ENCODE measurements at regions not wholly inside any gene's neighbourhood (a gene's known extent, or its start where the extent isn't known, plus 50 kb on each side); places are given as distances from the start of the nearest gene placed in this dataset.
"Not testable (repeated sequence)": the region's sequence is repeated elsewhere in the genome, so short reads cannot be mapped to it uniquely, and the experiment has no call there.

DNA sequence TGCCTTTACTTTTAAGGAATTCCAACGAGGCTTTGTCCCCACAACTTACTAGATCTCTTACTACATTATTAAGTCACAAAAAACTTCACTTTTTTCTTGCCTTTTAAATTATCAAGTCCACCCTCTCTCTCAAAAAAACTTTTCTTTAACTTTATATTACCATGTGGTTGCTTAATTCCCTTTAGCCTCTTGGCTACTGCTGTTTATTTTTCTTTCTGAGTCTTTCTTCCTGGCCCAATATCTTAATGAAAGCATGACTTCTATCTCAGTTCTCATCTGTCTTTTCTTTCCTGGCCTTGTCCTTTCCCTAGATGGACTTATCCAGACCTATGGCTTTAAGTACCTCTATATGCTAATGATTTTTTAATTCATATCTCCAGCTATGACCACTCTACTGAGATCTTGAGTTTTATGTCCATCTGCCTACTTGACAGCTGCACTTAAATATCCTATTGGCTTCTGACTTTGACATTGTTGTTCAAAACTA lies 710.5 kb downstream of the RFPL4B start:
- no peaks in the 10 kb centered on the region for H3K9me3 ChIP-seq
- H3K4me3 ChIP-seq, result no peak overlapping the region
- no peaks in the 10 kb centered on the region for H3K4me1 ChIP-seq
- no peak for DNase-seq
- H3K27ac ChIP-seq, result no peak overlapping the region
- TF ChIP-seq, protein P1, sequence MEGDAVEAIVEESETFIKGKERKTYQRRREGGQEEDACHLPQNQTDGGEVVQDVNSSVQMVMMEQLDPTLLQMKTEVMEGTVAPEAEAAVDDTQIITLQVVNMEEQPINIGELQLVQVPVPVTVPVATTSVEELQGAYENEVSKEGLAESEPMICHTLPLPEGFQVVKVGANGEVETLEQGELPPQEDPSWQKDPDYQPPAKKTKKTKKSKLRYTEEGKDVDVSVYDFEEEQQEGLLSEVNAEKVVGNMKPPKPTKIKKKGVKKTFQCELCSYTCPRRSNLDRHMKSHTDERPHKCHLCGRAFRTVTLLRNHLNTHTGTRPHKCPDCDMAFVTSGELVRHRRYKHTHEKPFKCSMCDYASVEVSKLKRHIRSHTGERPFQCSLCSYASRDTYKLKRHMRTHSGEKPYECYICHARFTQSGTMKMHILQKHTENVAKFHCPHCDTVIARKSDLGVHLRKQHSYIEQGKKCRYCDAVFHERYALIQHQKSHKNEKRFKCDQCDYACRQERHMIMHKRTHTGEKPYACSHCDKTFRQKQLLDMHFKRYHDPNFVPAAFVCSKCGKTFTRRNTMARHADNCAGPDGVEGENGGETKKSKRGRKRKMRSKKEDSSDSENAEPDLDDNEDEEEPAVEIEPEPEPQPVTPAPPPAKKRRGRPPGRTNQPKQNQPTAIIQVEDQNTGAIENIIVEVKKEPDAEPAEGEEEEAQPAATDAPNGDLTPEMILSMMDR (IDR thresholded peaks at IDR 0.05), result no peak
- intact Hi-C loops (cut with DNase I), result no loop called here
- H3K27me3 ChIP-seq, result no peaks in the 10 kb centered on the region
- H3K36me3 ChIP-seq, result no peaks in the 10 kb centered on the region
- no peak overlapping the region for H3K9ac ChIP-seq (ENCODE audit: low read depth in 2 of 2, low read length in 2 of 2)

DNA sequence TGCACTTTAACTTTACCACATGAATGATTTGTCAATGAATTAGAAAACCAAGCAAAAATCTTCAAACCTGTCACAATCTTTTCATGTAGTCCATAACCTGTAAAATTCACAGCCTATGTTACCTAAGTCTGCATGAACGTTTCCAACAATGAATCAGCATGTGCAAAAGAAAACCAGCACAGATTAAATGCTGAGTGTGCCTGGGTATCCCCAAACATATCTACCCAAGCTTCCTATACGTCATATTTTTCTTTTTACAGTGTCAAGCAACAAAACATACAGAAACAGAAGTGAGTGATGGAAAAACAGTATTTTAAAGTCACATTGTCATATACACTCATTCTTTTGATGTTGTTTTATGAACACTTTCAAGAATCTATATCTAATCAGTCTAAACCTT lies 713.5 kb downstream of the RFPL4B start:
- no peaks in the 10 kb centered on the region for H3K4me1 ChIP-seq
- no peaks in the 10 kb centered on the region for H3K36me3 ChIP-seq
- no peaks in the 10 kb centered on the region for H3K9me3 ChIP-seq
- TF ChIP-seq, protein P1 (IDR thresholded peaks at IDR 0.05), result no peak
- no peak overlapping the region for H3K4me3 ChIP-seq
- intact Hi-C loops (cut with DNase I), result no loop called here
- H3K27ac ChIP-seq, result no peak overlapping the region
- no peaks in the 10 kb centered on the region for H3K27me3 ChIP-seq
- H3K9ac ChIP-seq (ENCODE audit: low read depth in 2 of 2, low read length in 2 of 2), result no peak overlapping the region
- no peak for DNase-seq

DNA sequence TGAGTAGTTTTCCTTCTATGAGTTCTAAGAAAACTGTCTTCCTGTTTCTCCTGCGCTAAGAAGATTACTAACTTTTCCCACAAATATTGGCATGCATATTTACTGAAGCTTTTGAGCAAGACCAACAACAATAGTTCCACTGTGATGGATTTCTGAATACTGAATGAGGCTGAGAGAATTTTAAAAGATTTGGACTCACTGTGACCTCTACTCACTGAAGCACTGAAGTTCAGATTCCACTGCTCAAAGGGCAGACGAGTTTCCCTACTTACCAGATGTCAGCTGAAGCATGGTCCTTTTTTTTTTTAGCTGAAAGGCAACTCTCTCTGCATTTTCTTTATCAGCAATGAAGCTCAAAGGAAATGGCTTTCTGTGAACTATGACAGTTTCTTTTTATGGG lies 718.5 kb downstream of the RFPL4B start:
- no peaks in the 10 kb centered on the region for H3K27me3 ChIP-seq
- H3K4me3 ChIP-seq, result no peak overlapping the region
- DNase-seq, result no peak
- TF ChIP-seq, protein P1 (IDR thresholded peaks at IDR 0.05), result no peak
- intact Hi-C loops (cut with DNase I), result no loop called here
- H3K4me1 ChIP-seq, result no peaks in the 10 kb centered on the region
- H3K27ac ChIP-seq, result no peak overlapping the region
- no peaks in the 10 kb centered on the region for H3K9me3 ChIP-seq
- no peak overlapping the region for H3K9ac ChIP-seq (ENCODE audit: low read depth in 2 of 2, low read length in 2 of 2)
- H3K36me3 ChIP-seq, result no peaks in the 10 kb centered on the region

DNA sequence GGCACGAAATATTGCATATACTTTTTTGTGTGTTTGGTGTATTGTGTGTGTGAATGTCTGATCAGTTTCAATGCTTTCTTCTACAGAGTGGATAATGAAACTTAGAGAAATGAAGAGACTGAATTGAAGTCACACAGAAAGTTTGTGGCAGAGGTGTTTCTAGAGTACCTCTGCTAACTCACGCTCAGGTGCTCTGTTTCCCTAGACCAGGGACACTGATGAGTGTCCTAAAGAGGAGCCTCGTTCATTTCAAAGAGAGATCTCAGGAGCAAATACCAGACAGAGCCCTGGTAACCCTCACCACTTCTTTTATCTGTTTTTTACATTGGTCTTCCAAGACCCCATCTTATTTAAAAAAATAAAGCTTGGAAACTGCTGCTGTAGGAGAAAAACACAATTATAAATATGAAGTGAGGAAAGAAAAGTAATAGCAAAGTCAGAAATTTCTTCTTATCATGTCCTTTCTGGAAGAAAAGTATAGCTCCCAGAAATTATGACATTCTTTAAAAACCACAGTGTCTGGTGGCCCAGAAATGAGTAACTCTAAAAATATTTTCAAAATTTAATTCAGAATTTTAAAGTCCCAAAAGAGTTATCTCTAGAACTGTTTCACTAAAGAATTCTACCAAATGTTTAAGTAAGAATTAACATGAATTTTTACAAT lies 720.6 kb downstream of the RFPL4B start:
- no peaks in the 10 kb centered on the region for H3K36me3 ChIP-seq
- no peaks in the 10 kb centered on the region for H3K9me3 ChIP-seq
- no peak for DNase-seq
- intact Hi-C loops (cut with DNase I), result no loop called here
- no peaks in the 10 kb centered on the region for H3K4me1 ChIP-seq
- H3K4me3 ChIP-seq, result no peak overlapping the region
- TF ChIP-seq, protein P1 (IDR thresholded peaks at IDR 0.05), result no peak
- no peak overlapping the region for H3K27ac ChIP-seq
- no peak overlapping the region for H3K9ac ChIP-seq (ENCODE audit: low read depth in 2 of 2, low read length in 2 of 2)
- H3K27me3 ChIP-seq, result no peaks in the 10 kb centered on the region

DNA sequence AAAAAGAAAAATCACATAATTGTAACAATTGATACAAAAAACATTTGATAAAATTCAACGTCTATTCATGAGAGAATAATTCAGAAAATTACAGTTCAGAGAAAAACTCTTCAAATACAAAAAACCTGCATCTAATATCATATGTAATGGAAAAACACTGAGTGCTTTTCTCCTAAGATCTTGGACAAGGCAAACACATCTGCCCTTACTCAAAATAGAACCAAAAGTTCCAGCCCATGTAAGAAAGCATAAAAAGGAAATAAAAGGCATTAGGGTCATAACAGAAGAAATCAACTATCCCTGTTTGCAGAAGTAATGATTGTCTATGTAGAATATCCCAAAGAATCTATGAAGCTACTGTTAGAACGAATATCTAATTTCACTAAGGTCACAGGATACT lies 721.4 kb downstream of the RFPL4B start:
- Histone ChIP-seq H3K9ac (ENCODE audit: low read depth in 2 of 2, low read length in 2 of 2) (no peak overlapping the region), H3K27ac (no peak overlapping the region), H3K4me3 (no peak overlapping the region), H3K36me3 (no peaks in the 10 kb centered on the region), H3K4me1 (no peaks in the 10 kb centered on the region), H3K9me3 (no peaks in the 10 kb centered on the region), H3K27me3 (no peaks in the 10 kb centered on the region)
- no peak for DNase-seq
- intact Hi-C loops (cut with DNase I), result no loop called here
- TF ChIP-seq, protein P1 (IDR thresholded peaks at IDR 0.05), result no peak

DNA sequence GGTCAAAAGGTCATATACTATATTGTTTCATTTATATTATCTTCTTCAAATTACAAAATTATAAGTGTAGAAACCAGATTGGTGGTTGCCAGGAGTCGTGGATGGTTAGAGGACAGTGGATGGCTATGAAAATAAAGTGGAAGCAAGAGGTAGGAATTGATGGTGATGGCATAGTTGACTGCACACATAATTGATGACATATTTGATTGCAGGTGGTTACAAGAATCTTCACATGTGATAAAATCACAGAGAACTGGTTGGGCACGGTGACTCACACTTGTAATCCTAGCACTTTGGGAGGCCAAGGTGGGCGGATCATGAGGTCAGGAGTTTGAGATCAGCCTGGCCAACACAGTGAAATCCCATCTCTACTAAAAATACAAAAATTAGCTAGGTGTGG lies 723.6 kb downstream of the RFPL4B start:
- H3K4me1 ChIP-seq; H3K36me3 ChIP-seq; H3K4me3 ChIP-seq; H3K9me3 ChIP-seq; DNase-seq; H3K27ac ChIP-seq; H3K27me3 ChIP-seq; H3K9ac ChIP-seq (ENCODE audit: low read depth in 2 of 2, low read length in 2 of 2); intact Hi-C loops (cut with DNase I): not testable (repeated sequence)
